MCF 10A (cell line): ENCODE measurements at regions not wholly inside any gene's neighbourhood (a gene's known extent, or its start where the extent isn't known, plus 50 kb on each side); places are given as distances from the start of the nearest gene placed in this dataset.

Experiments used
- BruUV-seq: library from RNA; stranded (reverse); fragments of 400-500 nt; replicated peaks from 2 replicates; lab custom pipeline; 2021; lab: Mats Ljungman, UMichigan
- CTCF ChIA-PET: fragments of 300-600 bp; sonication (Branson Sonifier 250); formaldehyde crosslinking; extraction: SDS; loops from one replicate; lab custom pipeline; 2021; ENCODE audit warnings: antibody characterized with exemption, inconsistent platforms; lab: Yijun Ruan, JAX
- POLR2A ChIA-PET: fragments of 300-600, 350-650 bp; sonication (Branson Sonifier 250); formaldehyde crosslinking; extraction: SDS; loops from one replicate; lab custom pipeline; 2020; ENCODE audit warnings: antibody characterized with exemption, inconsistent platforms; lab: Yijun Ruan, JAX
- DNase-seq: peaks from one replicate; pipeline ENCODE4 v3.0.0-alpha.2; 2018; ENCODE audit not compliant: unreplicated experiment
- H3K27ac Mint-ChIP-seq: one replicate; pipeline ENCODE4 v1.8.0; 2022; ENCODE audit warnings: mild to moderate bottlenecking, low read depth, mixed read lengths; ENCODE audit not compliant: unreplicated experiment
- H3K27me3 Mint-ChIP-seq: one replicate; pipeline ENCODE4 v1.8.0; 2022; ENCODE audit warnings: mixed read lengths; ENCODE audit not compliant: insufficient read depth, unreplicated experiment
- H3K36me3 Mint-ChIP-seq: one replicate; pipeline ENCODE4 v1.8.0; 2022; ENCODE audit warnings: mild to moderate bottlenecking, moderate library complexity, mixed read lengths; ENCODE audit not compliant: insufficient read depth, unreplicated experiment
- H3K4me1 Mint-ChIP-seq: one replicate; pipeline ENCODE4 v1.8.0; 2022; ENCODE audit warnings: mixed read lengths; ENCODE audit not compliant: insufficient read depth, unreplicated experiment
- H3K4me3 Mint-ChIP-seq: one replicate; pipeline ENCODE4 v1.8.0; 2022; ENCODE audit warnings: mild to moderate bottlenecking, moderate library complexity, mixed read lengths; ENCODE audit not compliant: unreplicated experiment
- H3K9me3 Mint-ChIP-seq: one replicate; pipeline ENCODE4 v1.8.0; 2022; ENCODE audit warnings: mixed read lengths; ENCODE audit not compliant: unreplicated experiment
- intact Hi-C: fragments of 100-400 bp; cut with micrococcal nuclease; formaldehyde crosslinking; loops from 2 replicates; pipeline ENCODE4 v1.14.1; 2022
- TF ChIP-seq, protein P1 (sequence below): fragments of 200-600 bp; IDR thresholded peaks from one replicate; pipeline ENCODE4 v1.8.0; 2022; ENCODE audit warnings: antibody characterized with exemption, mild to moderate bottlenecking; ENCODE audit not compliant: unreplicated experiment

DNA sequence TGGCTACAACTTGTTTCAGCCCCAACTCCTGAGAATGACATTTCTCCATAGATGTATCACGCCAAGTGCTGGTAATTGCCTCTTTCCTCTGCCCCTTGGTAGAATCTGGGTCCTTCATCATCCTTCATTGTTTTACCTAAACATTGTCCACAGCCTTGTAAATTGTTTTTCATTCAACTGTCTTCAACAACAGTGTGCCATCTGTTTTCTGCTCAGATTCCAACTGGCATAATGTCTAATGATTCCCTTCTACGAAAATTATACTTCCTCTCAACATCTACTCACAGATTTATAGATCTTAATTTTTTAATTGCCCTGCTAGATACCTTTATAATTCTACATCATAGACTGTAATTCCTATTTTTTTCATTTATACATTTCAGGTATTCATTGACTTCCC lies 226.9 kb downstream of the TPRG1 start:
- H3K4me1 Mint-ChIP-seq, result peaks cover 15% of the 10 kb centered on the region
- peak overlapping the region; percentile 40 for H3K27ac Mint-ChIP-seq
- intact Hi-C loops, result no loop called here
- DNase-seq, result no peak
- no TSS peak for BruUV-seq
- ChIA-PET POLR2A (interaction anchor here (0.9 kb wide), 1 partner anchor 122 kb away, joined by 7 read pairs; no protein-coding TSS in a partner anchor), CTCF (no interaction called here)
- no peak overlapping the region for H3K4me3 Mint-ChIP-seq
- peaks cover 5% of the 10 kb centered on the region for H3K36me3 Mint-ChIP-seq
- TF ChIP-seq, protein P1, sequence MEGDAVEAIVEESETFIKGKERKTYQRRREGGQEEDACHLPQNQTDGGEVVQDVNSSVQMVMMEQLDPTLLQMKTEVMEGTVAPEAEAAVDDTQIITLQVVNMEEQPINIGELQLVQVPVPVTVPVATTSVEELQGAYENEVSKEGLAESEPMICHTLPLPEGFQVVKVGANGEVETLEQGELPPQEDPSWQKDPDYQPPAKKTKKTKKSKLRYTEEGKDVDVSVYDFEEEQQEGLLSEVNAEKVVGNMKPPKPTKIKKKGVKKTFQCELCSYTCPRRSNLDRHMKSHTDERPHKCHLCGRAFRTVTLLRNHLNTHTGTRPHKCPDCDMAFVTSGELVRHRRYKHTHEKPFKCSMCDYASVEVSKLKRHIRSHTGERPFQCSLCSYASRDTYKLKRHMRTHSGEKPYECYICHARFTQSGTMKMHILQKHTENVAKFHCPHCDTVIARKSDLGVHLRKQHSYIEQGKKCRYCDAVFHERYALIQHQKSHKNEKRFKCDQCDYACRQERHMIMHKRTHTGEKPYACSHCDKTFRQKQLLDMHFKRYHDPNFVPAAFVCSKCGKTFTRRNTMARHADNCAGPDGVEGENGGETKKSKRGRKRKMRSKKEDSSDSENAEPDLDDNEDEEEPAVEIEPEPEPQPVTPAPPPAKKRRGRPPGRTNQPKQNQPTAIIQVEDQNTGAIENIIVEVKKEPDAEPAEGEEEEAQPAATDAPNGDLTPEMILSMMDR, result no peak
- no peaks in the 10 kb centered on the region for H3K27me3 Mint-ChIP-seq
- peaks cover 14% of the 10 kb centered on the region for H3K9me3 Mint-ChIP-seq

DNA sequence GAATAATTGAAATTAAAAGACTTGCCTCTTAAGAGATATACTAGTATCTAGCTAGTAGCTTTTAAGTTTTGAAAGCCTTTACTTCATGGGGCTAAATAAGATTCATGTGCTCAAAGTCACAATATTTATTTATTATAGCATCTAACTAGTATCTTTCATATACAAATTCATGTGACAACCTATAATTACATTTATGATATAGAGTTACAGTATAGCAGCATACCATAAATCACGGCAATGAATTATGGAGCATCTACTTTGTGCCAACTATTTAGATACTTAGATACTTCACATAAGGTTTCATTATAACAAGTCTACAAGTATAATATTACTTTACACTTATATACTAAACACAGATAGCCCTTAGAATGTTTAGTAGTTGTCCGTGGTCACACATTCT lies 229.4 kb downstream of the TPRG1 start:
- peaks cover 14% of the 10 kb centered on the region for H3K9me3 Mint-ChIP-seq
- H3K4me1 Mint-ChIP-seq, result no peaks in the 10 kb centered on the region
- CTCF ChIA-PET, result no interaction called here
- no peaks in the 10 kb centered on the region for H3K27me3 Mint-ChIP-seq
- no peak overlapping the region for H3K4me3 Mint-ChIP-seq
- intact Hi-C loops, result no loop called here
- POLR2A ChIA-PET, result no interaction called here
- TF ChIP-seq, protein P1, result no peak
- no peak overlapping the region for H3K27ac Mint-ChIP-seq
- no TSS peak for BruUV-seq
- peaks cover 5% of the 10 kb centered on the region for H3K36me3 Mint-ChIP-seq
- no peak for DNase-seq

DNA sequence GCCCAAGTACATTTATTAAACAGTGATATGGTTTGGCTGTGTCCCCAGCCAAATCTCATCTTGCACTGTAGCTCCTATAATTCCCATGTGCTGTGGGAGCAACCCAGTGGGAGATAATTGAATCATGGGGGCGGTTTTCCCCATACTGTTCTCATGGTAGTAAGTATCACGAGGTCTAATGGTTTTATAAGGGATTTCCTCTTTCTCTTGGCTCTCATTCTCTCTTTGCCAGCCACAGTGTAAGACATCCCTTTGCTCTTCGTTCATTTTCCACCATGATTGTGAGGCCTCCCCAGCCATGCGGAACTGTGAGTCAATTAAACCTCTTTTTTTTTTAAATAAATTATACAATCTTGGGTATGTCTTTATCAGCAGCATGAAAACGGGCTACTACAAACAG lies 228.0 kb upstream of the TP63 start:
- DNase-seq, result no peak
- ChIA-PET CTCF (interaction anchor here (0.8 kb wide), 1 partner anchor 10 kb away, joined by 3 read pairs; no protein-coding TSS in a partner anchor), POLR2A (interaction anchor here (0.5 to 2.5 kb wide), 2 partner anchors 9 to 387 kb away, joined by 3 to 14 read pairs; no protein-coding TSS in a partner anchor)
- Mint-ChIP-seq H3K36me3 (peaks cover 5% of the 10 kb centered on the region), H3K9me3 (peaks cover 14% of the 10 kb centered on the region), H3K4me1 (no peaks in the 10 kb centered on the region), H3K4me3 (no peak overlapping the region), H3K27ac (no peak overlapping the region), H3K27me3 (no peaks in the 10 kb centered on the region)
- BruUV-seq, result no TSS peak
- TF ChIP-seq, protein P1, result no peak
- intact Hi-C loops, result no loop called here

DNA sequence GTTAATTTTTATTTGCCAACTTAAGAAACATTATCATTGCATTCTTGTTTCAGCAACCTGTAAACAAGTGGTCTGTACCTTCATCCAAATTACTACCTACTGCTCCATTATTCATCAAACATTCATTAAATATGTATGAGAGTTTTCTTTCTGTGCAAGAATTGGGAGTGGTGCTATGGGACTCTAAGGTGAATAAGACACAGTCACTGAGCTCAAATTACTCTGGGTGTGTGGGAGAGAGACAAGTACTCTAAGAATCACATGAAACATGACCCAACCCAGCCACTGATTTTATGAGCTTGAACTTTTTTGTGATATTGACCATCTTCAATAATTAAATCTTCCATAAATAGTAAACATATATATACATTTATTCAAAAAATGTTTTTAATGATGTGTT lies 227.2 kb upstream of the TP63 start:
- ChIA-PET POLR2A (interaction anchor here (0.9 to 2.5 kb wide), 2 partner anchors 9 to 27 kb away, joined by 3 to 14 read pairs; no protein-coding TSS in a partner anchor), CTCF (interaction anchor here (0.6 kb wide), 1 partner anchor 695 kb away, joined by 3 read pairs; no protein-coding TSS in a partner anchor)
- H3K9me3 Mint-ChIP-seq, result peaks cover 7% of the 10 kb centered on the region
- H3K36me3 Mint-ChIP-seq, result no peaks in the 10 kb centered on the region
- no peaks in the 10 kb centered on the region for H3K4me1 Mint-ChIP-seq
- DNase-seq, result peak; percentile 21
- no peak overlapping the region for H3K27ac Mint-ChIP-seq
- no TSS peak for BruUV-seq
- no peaks in the 10 kb centered on the region for H3K27me3 Mint-ChIP-seq
- intact Hi-C loops, result no loop called here
- TF ChIP-seq, protein P1, result no peak
- H3K4me3 Mint-ChIP-seq, result no peak overlapping the region
